ENCODE measurements at regions not wholly inside any gene's neighbourhood (a gene's known extent, or its start where the extent isn't known, plus 50 kb on each side); places are given as distances from the start of the nearest gene placed in this dataset.

- TF ChIP-seq CTCF (IDR thresholded peaks at IDR 0.05; ENCODE audit: borderline replicate concordance, extremely low read depth, low read length, poor library complexity, severe bottlenecking) (no peak), EZH2 (IDR thresholded peaks at IDR 0.05; ENCODE audit: borderline replicate concordance, low read depth, low read length, severe bottlenecking) (no peak)
- no peak overlapping the region for H3K4me3 ChIP-seq (ENCODE audit: low read depth in 1 of 2, low read length in 2 of 2)
- DNase-seq (no peak), ATAC-seq (ENCODE audit: insufficient read depth, low read depth) (no peak)
- H2AFZ ChIP-seq (ENCODE audit: low read depth, low read length), result no peak overlapping the region
- H3K4me1 ChIP-seq (ENCODE audit: insufficient read depth, low read length), result no peaks in the 10 kb centered on the region
- H3K79me2 ChIP-seq (ENCODE audit: insufficient read depth, low read length), result no peaks in the 10 kb centered on the region
- H3K27ac ChIP-seq (ENCODE audit: low read length), result no peak overlapping the region
- no peaks in the 10 kb centered on the region for H4K20me1 ChIP-seq (ENCODE audit: insufficient read depth, low read length)
- no peaks in the 10 kb centered on the region for H3K9me3 ChIP-seq (ENCODE audit: insufficient read depth, low read length, severe bottlenecking)
- no peaks in the 10 kb centered on the region for H3K36me3 ChIP-seq (ENCODE audit: insufficient read depth, low read length)
- H3K9ac ChIP-seq (ENCODE audit: low read depth, low read length), result no peak overlapping the region
- H3K27me3 ChIP-seq (ENCODE audit: insufficient read depth, low read length, poor library complexity), result no peaks in the 10 kb centered on the region
- no peak overlapping the region for H3K4me2 ChIP-seq (ENCODE audit: insufficient read depth, low read length)
Measured at GRCh38 chrX:69321789-69322188, 156.5 kb upstream of the PJA1 start.

- no peak for DNase-seq
- H3K36me3 ChIP-seq (ENCODE audit: insufficient read depth, low read length), result no peaks in the 10 kb centered on the region
- H3K27me3 ChIP-seq (ENCODE audit: insufficient read depth, low read length, poor library complexity), result no peaks in the 10 kb centered on the region
- no peak for ATAC-seq (ENCODE audit: insufficient read depth, low read depth)
- TF ChIP-seq CTCF (IDR thresholded peaks at IDR 0.05; ENCODE audit: borderline replicate concordance, extremely low read depth, low read length, poor library complexity, severe bottlenecking) (no peak), EZH2 (IDR thresholded peaks at IDR 0.05; ENCODE audit: borderline replicate concordance, low read depth, low read length, severe bottlenecking) (no peak)
- H3K79me2 ChIP-seq (ENCODE audit: insufficient read depth, low read length), result no peaks in the 10 kb centered on the region
- H3K27ac ChIP-seq (ENCODE audit: low read length), result no peak overlapping the region
- H3K4me3 ChIP-seq (ENCODE audit: low read depth in 1 of 2, low read length in 2 of 2), result no peak overlapping the region
- no peak overlapping the region for H3K4me2 ChIP-seq (ENCODE audit: insufficient read depth, low read length)
- no peak overlapping the region for H3K9ac ChIP-seq (ENCODE audit: low read depth, low read length)
- no peak overlapping the region for H2AFZ ChIP-seq (ENCODE audit: low read depth, low read length)
- H3K4me1 ChIP-seq (ENCODE audit: insufficient read depth, low read length), result no peaks in the 10 kb centered on the region
- H3K9me3 ChIP-seq (ENCODE audit: insufficient read depth, low read length, severe bottlenecking), result no peaks in the 10 kb centered on the region
- H4K20me1 ChIP-seq (ENCODE audit: insufficient read depth, low read length), result no peaks in the 10 kb centered on the region
Measured at GRCh38 chrX:69321006-69321655, 155.9 kb upstream of the PJA1 start.

GRCh38 chrX:69320116-69320515, 154.9 kb upstream of the PJA1 start:
- H4K20me1 ChIP-seq (ENCODE audit: insufficient read depth, low read length), result no peaks in the 10 kb centered on the region
- no peak overlapping the region for H2AFZ ChIP-seq (ENCODE audit: low read depth, low read length)
- no peaks in the 10 kb centered on the region for H3K27me3 ChIP-seq (ENCODE audit: insufficient read depth, low read length, poor library complexity)
- H3K79me2 ChIP-seq (ENCODE audit: insufficient read depth, low read length), result no peaks in the 10 kb centered on the region
- no peak overlapping the region for H3K4me3 ChIP-seq (ENCODE audit: low read depth in 1 of 2, low read length in 2 of 2)
- no peaks in the 10 kb centered on the region for H3K36me3 ChIP-seq (ENCODE audit: insufficient read depth, low read length)
- H3K9me3 ChIP-seq (ENCODE audit: insufficient read depth, low read length, severe bottlenecking), result no peaks in the 10 kb centered on the region
- DNase-seq (no peak), ATAC-seq (ENCODE audit: insufficient read depth, low read depth) (no peak)
- no peak overlapping the region for H3K9ac ChIP-seq (ENCODE audit: low read depth, low read length)
- no peak overlapping the region for H3K4me2 ChIP-seq (ENCODE audit: insufficient read depth, low read length)
- no peaks in the 10 kb centered on the region for H3K4me1 ChIP-seq (ENCODE audit: insufficient read depth, low read length)
- H3K27ac ChIP-seq (ENCODE audit: low read length), result no peak overlapping the region
- TF ChIP-seq EZH2 (IDR thresholded peaks at IDR 0.05; ENCODE audit: borderline replicate concordance, low read depth, low read length, severe bottlenecking) (no peak), CTCF (IDR thresholded peaks at IDR 0.05; ENCODE audit: borderline replicate concordance, extremely low read depth, low read length, poor library complexity, severe bottlenecking) (no peak)
